ENCODE measurements at regions not wholly inside any gene's neighbourhood (a gene's known extent, or its start where the extent isn't known, plus 50 kb on each side); places are given as distances from the start of the nearest gene placed in this dataset.

- TF ChIP-seq, protein P1, sequence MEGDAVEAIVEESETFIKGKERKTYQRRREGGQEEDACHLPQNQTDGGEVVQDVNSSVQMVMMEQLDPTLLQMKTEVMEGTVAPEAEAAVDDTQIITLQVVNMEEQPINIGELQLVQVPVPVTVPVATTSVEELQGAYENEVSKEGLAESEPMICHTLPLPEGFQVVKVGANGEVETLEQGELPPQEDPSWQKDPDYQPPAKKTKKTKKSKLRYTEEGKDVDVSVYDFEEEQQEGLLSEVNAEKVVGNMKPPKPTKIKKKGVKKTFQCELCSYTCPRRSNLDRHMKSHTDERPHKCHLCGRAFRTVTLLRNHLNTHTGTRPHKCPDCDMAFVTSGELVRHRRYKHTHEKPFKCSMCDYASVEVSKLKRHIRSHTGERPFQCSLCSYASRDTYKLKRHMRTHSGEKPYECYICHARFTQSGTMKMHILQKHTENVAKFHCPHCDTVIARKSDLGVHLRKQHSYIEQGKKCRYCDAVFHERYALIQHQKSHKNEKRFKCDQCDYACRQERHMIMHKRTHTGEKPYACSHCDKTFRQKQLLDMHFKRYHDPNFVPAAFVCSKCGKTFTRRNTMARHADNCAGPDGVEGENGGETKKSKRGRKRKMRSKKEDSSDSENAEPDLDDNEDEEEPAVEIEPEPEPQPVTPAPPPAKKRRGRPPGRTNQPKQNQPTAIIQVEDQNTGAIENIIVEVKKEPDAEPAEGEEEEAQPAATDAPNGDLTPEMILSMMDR (IDR thresholded peaks at IDR 0.05) = no peak
- no peak for TF ChIP-seq POLR2A (IDR thresholded peaks at IDR 0.05)
Observed at GRCh38 chr1:178595491-178595890, 82.6 kb downstream of the TEX35 start.
